ENCODE measurements at regions not wholly inside any gene's neighbourhood (a gene's known extent, or its start where the extent isn't known, plus 50 kb on each side); places are given as distances from the start of the nearest gene placed in this dataset.

- no peak for DNase-seq (ENCODE audit: insufficient read length, low spot score)
- FAIRE-seq, result no peak
- TF ChIP-seq POLR2A (IDR thresholded peaks at IDR 0.05; ENCODE audit: low read depth, low read length), result no peak
These were observed 116.3 kb upstream of the PPP2R2D start for GRCh38 chr10:131784363-131785120.

GRCh38 chr10:131785121-131785460 is 115.7 kb upstream of the PPP2R2D start:
- DNase-seq (ENCODE audit: insufficient read length, low spot score) (no peak), FAIRE-seq (no peak)
- no peak for TF ChIP-seq POLR2A (IDR thresholded peaks at IDR 0.05; ENCODE audit: low read depth, low read length)

DNA sequence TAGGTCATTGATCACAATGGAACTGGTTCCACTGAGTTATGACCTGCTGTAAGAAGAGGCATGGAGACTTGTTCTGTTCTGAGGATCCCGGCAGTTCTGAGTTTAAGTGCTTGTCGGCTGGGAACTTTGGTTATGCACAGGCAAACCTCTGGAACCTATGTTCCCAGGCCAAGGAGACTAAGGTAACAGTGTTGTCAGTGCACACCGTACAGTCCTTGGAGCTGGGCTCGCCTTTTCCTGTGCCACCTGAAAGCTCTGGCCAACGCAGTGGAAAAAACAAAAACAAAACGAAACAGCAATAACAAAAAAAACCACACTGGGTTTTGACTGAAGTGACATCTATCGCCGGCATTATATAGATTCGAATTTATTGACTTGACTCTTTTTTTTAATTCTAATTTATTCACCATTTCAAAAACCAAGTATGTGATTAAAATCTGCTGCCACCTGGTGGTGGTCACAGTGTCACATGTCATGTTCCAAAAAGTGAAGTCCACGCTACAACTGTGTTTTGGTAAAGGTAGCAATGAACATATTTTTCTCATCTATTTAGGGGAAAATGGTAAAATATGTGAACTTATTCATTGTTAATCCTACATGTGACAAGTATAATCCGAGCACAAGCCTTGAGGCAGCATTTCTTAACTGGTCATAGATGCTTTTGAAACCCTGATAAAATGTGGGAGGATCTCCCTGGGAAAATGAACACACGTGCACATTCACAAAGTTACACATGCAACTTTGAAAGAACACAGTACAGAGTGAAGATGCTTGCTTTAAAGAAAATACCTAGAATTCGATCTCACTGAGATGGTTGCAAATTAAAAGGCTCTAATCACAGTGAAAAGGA is 113.8 kb upstream of the PPP2R2D start:
- no peak for TF ChIP-seq POLR2A (IDR thresholded peaks at IDR 0.05; ENCODE audit: low read depth, low read length)
- FAIRE-seq, result no peak
- no peak for DNase-seq (ENCODE audit: insufficient read length, low spot score)

- TF ChIP-seq POLR2A (IDR thresholded peaks at IDR 0.05; ENCODE audit: low read depth, low read length), result no peak
- DNase-seq (ENCODE audit: insufficient read length, low spot score) (no peak), FAIRE-seq (no peak)
These were observed 112.8 kb upstream of the PPP2R2D start for GRCh38 chr10:131787961-131788360.

- TF ChIP-seq POLR2A (IDR thresholded peaks at IDR 0.05; ENCODE audit: low read depth, low read length), result no peak
- FAIRE-seq, result no peak
- DNase-seq (ENCODE audit: insufficient read length, low spot score), result no peak
These were observed 112.4 kb upstream of the PPP2R2D start for GRCh38 chr10:131788386-131788785.

- DNase-seq (ENCODE audit: insufficient read length, low spot score) (no peak), FAIRE-seq (no peak)
- no peak for TF ChIP-seq POLR2A (IDR thresholded peaks at IDR 0.05; ENCODE audit: low read depth, low read length)
These were observed 111.3 kb upstream of the PPP2R2D start for GRCh38 chr10:131789516-131789915.

GRCh38 chr10:131790021-131790420 is 110.8 kb upstream of the PPP2R2D start:
- no peak for TF ChIP-seq POLR2A (IDR thresholded peaks at IDR 0.05; ENCODE audit: low read depth, low read length)
- DNase-seq (ENCODE audit: insufficient read length, low spot score), result peak; percentile 5
- no peak for FAIRE-seq

GRCh38 chr10:131792011-131792651 is 108.7 kb upstream of the PPP2R2D start:
- no peak for DNase-seq (ENCODE audit: insufficient read length, low spot score)
- FAIRE-seq, result no peak
- no peak for TF ChIP-seq POLR2A (IDR thresholded peaks at IDR 0.05; ENCODE audit: low read depth, low read length)

DNA sequence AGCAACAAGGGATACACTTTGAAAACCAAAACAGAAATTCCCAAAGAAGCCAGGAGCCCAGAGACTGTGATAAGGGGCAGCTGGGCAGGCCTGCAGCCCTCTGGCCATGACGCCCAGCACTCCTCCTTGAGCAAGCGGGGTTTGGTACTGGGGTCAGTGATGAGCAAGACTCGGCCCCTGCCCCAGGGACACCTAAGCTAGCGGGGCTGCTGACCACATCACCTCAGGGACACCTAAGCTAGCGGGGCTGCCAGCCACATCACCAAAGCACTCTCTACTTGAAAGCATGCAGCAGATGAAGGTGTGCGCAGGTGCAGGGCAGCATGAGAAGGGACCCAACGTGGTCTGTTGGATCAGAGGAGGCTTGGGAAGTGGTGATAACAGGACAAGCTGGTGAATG is 108.0 kb upstream of the PPP2R2D start:
- DNase-seq (ENCODE audit: insufficient read length, low spot score) (no peak), FAIRE-seq (no peak)
- TF ChIP-seq POLR2A (IDR thresholded peaks at IDR 0.05; ENCODE audit: low read depth, low read length), result no peak

GRCh38 chr10:131795761-131796160 is 105.0 kb upstream of the PPP2R2D start:
- DNase-seq (ENCODE audit: insufficient read length, low spot score) (no peak), FAIRE-seq (no peak)
- no peak for TF ChIP-seq POLR2A (IDR thresholded peaks at IDR 0.05; ENCODE audit: low read depth, low read length)

GRCh38 chr10:131797626-131798025 is 103.2 kb upstream of the PPP2R2D start:
- TF ChIP-seq POLR2A (IDR thresholded peaks at IDR 0.05; ENCODE audit: low read depth, low read length), result no peak
- no peak for FAIRE-seq

DNA sequence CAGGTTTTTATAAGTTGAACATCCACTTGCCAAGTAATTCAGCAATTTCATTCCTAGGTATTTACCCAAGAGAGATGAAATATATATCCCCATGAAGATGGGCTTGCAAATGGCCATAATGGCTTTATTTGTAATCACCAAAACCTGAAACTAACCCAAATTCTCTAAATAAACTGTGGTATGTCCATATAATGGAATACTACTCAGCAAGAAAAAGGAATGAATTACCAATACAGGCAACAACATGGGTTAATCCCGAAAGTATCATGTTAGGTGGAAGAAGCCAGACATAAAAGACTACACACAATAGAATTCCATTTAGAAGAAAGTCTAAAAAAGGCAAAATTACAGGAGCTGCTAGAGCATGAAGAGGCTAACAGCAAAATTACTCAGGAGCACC is 101.4 kb upstream of the PPP2R2D start:
- no peak for FAIRE-seq
- TF ChIP-seq POLR2A (IDR thresholded peaks at IDR 0.05; ENCODE audit: low read depth, low read length), result no peak
- DNase-seq (ENCODE audit: insufficient read length, low spot score), result no peak

More at GRCh38 chr10:131797626-131798025, 103.2 kb upstream of the PPP2R2D start:
- no peak for DNase-seq (ENCODE audit: insufficient read length, low spot score)

- no peak for TF ChIP-seq POLR2A (IDR thresholded peaks at IDR 0.05; ENCODE audit: low read depth, low read length)
- DNase-seq (ENCODE audit: insufficient read length, low spot score) (no peak), FAIRE-seq (no peak)
These were observed 98.5 kb upstream of the PPP2R2D start for GRCh38 chr10:131802156-131802915.

DNA sequence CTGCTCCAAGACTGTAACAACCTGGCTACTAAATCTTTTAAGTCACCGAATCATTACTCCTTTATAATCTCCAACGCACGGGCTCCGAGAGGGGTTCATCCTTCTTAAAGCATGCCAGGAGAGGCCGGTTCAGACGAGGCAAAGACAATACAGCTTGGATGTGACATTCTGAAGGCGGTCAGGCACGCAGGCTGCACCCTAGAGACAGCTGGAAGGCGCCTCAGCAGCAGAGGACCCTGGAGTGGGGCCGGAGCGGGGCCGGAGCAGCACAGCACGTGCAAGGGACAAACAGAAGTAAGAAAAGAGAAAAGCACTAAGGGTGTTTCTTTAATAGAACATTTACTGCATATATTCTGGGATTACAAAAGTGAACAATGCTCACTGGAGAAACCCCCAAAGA is 97.8 kb upstream of the PPP2R2D start:
- no peak for FAIRE-seq
- no peak for TF ChIP-seq POLR2A (IDR thresholded peaks at IDR 0.05; ENCODE audit: low read depth, low read length)
- DNase-seq (ENCODE audit: insufficient read length, low spot score), result no peak
